ENCODE measurements at regions not wholly inside any gene's neighbourhood (a gene's known extent, or its start where the extent isn't known, plus 50 kb on each side); places are given as distances from the start of the nearest gene placed in this dataset.
"Not testable (repeated sequence)": the region's sequence is repeated elsewhere in the genome, so short reads cannot be mapped to it uniquely, and the experiment has no call there.

- ChIA-PET CTCF (no interaction called here), POLR2A (no interaction called here)
These were observed 479.6 kb upstream of the ALCAM start for GRCh38 chr3:104887069-104887468.

DNA sequence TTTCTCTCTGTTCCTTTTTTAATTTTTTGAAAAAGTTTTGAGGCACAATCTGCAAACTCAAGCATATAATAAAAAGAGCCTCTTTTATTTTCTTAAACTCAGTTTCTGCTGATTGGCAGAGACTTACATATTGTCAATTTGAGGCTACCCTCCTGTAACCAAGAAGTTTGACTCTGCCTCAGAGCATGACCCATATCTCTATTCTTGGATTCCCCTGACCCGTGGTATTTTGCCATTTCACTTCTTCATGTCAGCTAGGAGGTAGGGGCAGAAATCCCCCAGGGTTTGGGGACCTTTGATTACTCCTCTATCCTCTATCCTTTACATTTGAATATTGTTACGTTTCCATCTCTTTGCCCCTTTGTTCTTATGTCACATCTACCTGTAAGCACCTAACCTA is 479.1 kb upstream of the ALCAM start:
- ChIA-PET CTCF (no interaction called here), POLR2A (no interaction called here)

DNA sequence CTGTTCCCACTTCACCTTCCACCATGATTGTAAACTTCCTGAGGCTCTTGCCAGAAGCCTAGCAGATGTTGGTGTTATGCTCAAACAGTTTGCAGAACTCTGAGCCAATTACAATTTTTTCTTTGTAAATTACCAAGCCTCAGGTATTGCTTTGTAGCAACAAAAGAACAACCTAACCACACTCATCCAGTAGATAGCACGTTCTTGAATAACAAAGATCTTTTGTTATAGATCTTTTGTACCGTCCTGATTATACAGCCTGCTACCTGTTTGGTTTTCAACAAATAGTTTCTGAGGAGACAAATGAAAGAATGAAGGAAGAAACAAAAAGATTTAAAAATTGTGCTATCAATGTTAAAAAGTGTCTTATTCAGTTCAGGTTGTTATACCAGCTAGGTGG is 474.7 kb upstream of the ALCAM start:
- ChIA-PET CTCF (no interaction called here), POLR2A (no interaction called here)

DNA sequence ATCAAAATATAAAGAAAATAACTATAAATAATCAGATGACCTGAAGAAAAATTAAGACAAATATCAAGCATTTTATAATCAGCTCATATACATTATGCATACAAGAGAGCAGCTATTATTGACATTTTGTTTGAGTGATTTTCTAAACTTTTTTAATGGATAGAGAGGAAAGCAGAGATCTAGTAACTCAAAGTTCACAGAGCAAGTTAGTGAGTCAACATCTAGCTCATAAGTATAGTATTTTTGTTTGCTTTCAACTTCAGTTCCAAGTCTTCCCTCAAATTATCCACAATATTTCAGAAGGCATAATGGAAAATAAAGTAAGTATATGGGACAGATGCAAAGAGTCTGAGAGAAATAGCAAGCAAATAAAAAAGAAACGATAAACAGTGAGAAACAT is 470.1 kb upstream of the ALCAM start:
- ChIA-PET POLR2A (no interaction called here), CTCF (no interaction called here)

DNA sequence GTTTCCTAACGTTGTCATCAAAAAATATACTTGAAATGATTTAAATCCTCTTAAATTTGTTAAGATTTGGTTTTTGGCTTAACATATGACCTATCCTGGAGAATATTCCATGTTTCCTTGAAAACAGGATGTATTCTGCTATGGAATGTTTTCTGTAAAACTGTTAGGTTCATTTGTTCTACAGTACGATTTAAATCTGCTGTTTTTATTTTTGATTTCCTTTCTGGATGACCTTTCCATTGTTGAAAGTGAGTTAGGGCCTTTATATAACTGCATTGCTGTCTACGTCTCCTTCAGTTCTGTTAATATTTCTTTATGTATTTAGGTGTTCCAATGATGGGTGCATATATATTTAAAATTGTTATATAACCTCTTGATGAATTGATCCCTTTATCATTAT is 465.3 kb upstream of the ALCAM start:
- ChIA-PET POLR2A (no interaction called here), CTCF (no interaction called here)

DNA sequence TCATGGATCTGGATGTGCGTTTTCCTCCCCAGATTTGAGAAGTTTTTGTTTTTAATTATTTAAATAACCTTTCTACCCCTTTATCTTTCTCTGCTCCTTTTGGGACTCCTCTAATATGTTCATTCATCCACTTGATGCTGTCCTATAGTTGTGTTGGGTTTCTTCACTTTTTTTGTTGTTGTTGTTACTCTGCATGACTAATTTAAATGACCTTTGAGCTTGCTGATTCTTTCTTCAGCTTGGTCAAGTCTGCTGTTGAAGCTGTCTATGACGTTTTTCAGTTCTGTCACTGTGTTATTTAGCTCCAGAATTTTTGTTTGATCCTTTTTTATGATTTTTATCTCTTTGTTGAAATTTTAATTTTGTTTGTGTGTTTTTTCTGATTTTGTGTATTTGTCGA is 463.6 kb upstream of the ALCAM start:
- ChIA-PET CTCF (no interaction called here), POLR2A (no interaction called here)

DNA sequence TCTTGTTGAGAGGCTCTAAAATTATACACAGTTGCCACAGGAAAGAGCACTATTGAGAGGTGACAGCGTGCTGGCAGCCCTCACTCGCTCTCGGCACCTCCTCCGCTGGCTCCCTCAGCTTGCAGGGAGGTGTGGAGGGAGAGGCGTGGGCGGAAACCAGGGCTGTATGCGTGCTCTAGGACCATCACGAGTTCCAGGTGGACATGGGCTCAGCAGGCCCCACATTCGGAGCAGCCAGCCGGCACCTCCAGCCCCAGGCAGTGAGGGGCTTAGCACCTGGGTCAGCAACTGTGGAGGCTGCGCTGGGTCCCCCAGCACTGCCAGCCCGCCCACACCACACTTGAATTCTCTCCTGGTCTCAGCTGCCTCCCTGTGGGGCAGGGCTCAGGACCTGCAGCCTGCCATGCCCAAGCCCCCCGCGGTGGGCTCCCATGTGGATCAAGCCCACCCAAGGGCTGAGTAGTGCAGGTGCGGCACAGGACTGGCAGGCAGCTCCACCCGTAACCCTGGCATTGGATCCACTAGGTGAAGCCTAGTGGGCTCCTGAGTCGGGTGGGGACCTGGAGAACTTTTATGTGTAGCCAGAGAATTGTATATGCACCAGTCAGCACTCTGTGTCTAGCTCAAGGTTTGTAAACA is 460.6 kb upstream of the ALCAM start:
- ChIA-PET POLR2A (no interaction called here), CTCF (no interaction called here)

DNA sequence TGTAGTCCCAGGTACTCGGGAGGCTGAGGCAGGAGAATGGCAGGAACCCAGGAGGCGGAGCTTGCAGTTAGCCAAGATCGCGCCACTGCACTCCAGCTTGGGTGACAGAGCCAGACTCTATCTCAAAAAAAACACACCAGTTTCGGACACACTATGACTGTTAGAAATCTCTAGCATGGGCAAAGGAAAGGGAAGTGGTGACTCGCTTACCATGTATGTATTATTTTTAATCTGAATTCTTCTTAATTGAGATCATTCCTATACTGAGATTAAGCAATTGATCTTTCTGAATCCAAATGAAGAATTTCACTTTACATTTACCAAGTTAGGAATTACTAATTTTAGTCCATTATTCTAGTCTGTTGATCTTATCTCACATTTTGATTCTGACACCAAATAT is 459.2 kb upstream of the ALCAM start:
- ChIA-PET CTCF (no interaction called here), POLR2A (no interaction called here)

DNA sequence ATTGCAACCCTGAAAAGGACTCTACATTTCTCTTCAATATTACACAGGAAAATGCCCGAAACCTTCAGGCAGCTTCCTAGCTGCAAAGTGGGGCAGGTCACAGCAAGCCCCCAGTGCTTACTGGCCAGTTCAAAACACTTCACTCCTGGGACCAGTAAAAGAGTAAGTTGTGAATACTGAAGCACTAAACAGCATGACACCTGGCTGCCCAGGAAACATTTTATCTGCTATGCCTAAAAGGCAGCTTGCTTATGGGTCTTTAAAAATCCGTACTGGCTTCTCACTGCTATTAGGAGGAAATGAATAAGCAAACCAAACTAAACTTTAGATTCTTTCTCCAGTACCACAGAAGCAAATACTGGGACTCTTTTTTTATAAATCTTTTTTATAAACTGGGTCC is 457.9 kb upstream of the ALCAM start:
- ChIA-PET POLR2A (no interaction called here), CTCF (no interaction called here)

- CTCF ChIA-PET, result no interaction called here
- POLR2A ChIA-PET, result no interaction called here
These were observed 457.5 kb upstream of the ALCAM start for GRCh38 chr3:104909198-104909597.

DNA sequence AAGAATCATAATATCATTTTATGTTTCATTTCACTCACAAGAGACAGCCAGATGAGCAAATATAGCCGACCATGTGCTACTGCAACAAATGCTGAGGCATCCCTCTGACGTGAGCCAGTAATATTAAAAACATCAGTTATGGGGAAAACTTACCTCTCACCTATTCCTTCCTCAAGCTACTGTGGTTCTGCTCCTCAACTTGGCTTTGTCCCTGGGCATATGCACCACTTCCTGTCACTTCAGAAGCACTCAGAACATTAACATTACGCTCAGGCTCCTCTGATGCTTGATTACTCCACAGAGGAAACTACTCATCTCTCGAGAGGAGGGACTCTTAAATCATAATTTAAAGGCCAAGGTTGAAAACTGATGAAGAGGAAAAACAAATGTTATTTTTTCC is 457.0 kb upstream of the ALCAM start:
- CTCF ChIA-PET, result no interaction called here

DNA sequence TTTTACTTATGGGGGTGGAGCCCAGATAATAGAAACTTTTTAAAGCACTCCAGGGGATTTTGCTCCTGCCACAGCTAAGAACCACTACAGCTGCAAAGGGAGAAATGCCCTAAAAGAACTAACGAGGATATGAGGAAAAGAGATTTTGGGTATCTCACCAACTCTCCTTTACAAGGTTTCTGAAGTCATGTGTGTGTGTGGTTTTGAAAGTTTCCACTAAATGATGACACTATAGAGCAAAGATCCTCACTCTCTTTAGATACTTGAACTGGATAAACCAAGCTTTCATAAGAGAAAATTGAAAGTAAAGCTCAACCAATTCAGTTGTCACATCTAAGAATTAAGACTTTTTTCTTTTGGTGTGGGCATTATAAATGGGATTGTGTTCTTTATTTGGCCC is 455.3 kb upstream of the ALCAM start:
- ChIA-PET POLR2A (no interaction called here), CTCF (no interaction called here)

More for the DNA sequence above, 457.0 kb upstream of the ALCAM start:
- POLR2A ChIA-PET, result no interaction called here

- ChIA-PET CTCF (no interaction called here), POLR2A (no interaction called here)
These were observed 449.7 kb upstream of the ALCAM start for GRCh38 chr3:104916971-104917370.

GRCh38 chr3:104920512-104920911 is 446.2 kb upstream of the ALCAM start:
- CTCF ChIA-PET, result no interaction called here
- POLR2A ChIA-PET, result no interaction called here

DNA sequence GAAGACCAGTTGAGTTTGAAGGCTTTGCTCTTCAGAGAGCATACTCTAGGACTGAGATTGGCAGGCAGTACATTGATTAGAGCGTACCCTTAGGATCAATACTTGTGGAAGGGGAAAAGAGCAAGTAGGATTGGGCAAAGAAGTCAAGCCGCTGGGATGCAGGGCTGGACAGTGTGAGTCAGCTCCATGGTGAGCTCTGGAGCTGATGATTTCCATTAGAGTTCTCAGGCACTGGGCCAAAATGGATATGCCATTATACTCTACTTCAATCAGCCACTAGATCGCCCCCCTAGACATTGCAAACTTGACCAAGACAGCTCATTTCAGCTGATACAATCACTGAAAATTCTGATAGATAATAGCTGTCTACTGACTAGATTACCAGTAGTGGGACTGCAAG is 432.7 kb upstream of the ALCAM start:
- POLR2A ChIA-PET, result no interaction called here

DNA sequence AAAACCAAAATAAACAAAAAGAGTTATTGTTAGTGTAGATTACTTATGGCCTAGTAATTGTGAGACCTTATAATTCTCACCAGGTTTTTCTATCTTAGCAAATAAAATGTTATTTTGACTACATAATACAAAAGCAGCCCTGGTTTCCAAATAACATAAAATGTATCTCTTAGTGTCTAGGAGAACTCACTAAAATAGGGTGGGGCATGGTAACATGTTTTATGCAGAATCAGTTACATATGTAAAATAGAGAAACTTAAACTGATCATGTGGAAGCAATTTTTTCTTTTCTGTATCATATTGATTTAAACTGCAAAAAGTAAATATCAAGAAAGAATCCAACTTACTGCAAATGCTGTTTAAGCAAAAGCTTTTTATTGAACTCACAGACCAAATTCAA is 431.1 kb upstream of the ALCAM start:
- CTCF ChIA-PET, result no interaction called here
- POLR2A ChIA-PET, result no interaction called here

More for the DNA sequence above, 432.7 kb upstream of the ALCAM start:
- CTCF ChIA-PET, result no interaction called here

- POLR2A ChIA-PET, result no interaction called here
- CTCF ChIA-PET, result no interaction called here
These were observed 427.5 kb upstream of the ALCAM start for GRCh38 chr3:104939196-104939595.

GRCh38 chr3:104941785-104942184 is 424.9 kb upstream of the ALCAM start:
- CTCF ChIA-PET, result no interaction called here

GRCh38 chr3:104943974-104944373 is 422.7 kb upstream of the ALCAM start:
- POLR2A ChIA-PET, result no interaction called here
- CTCF ChIA-PET, result no interaction called here

More at GRCh38 chr3:104941785-104942184, 424.9 kb upstream of the ALCAM start:
- POLR2A ChIA-PET, result no interaction called here

GRCh38 chr3:104947943-104948342 is 418.8 kb upstream of the ALCAM start:
- ChIA-PET POLR2A (no interaction called here), CTCF (no interaction called here)

DNA sequence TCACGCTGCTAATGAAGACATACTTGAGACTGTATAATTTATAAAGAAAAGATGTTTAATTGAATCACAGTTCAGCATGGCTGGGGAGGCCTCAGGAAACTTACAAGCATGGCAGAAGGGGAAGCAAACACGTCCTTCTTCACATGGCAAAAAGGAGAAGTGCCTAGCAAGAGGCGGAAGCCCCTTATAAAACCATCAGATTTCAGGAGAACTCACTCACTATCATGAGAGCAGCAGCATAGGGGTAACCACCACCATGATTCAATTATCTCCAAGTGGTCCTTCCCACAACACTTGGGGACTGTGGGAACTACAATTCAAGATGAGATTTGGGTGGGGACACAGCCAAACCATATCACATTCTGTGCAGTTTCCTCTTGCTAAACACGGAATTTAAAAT is 416.9 kb upstream of the ALCAM start:
- POLR2A ChIA-PET, CTCF ChIA-PET: not testable (repeated sequence)

- ChIA-PET CTCF (interaction anchor here (0.6 kb wide), 1 partner anchor 85 kb away, joined by 3 read pairs; no protein-coding TSS in a partner anchor), POLR2A (no interaction called here)
These were observed 415.3 kb upstream of the ALCAM start for GRCh38 chr3:104951426-104951825.

Measured in activated CD8-positive, alpha-beta memory T cell treated with anti-CD3 and anti-CD28 coated beads for 36 hours (primary cell).